Caco-2 (cell line): ENCODE measurements at regions not wholly inside any gene's neighbourhood (a gene's known extent, or its start where the extent isn't known, plus 50 kb on each side); places are given as distances from the start of the nearest gene placed in this dataset.

ENCODE experiments used
- BruUV-seq: library from RNA; stranded (reverse); fragments of 400-500 nt; replicated peaks from 2 replicates; lab custom pipeline; 2021; lab: Mats Ljungman, UMichigan
- CTCF ChIA-PET: fragments of 300-600 bp; sonication (Branson Sonifier 250); formaldehyde crosslinking; loops from one replicate; lab custom pipeline; 2022; ENCODE audit warnings: antibody characterized with exemption; lab: Charles Lee
- POLR2A ChIA-PET: fragments of 300-600 bp; sonication (Branson Sonifier 250); formaldehyde crosslinking; loops from one replicate; lab custom pipeline; 2022; ENCODE audit warnings: antibody characterized with exemption; lab: Charles Lee
- DNase-seq, 2 experiments: peaks; one replicate each; pipeline versions ENCODE4 v3.0.0 to v3.0.0-alpha.2; 2020 to 2022
- H3K27me3 ChIP-seq: replicated peaks from 2 replicates; pipeline ENCODE4 v1.6.0; 2011; ENCODE audit warnings: low read length; ENCODE audit not compliant: control insufficient read depth, insufficient read depth
- H3K36me3 ChIP-seq: 2 replicates; pipeline ENCODE4 v1.5.1; 2011; ENCODE audit warnings: low read length; ENCODE audit not compliant: control insufficient read depth, insufficient read depth
- H3K4me1 ChIP-seq: fragments of 250-450 bp; sonication (Bioruptor Pico); 2 replicates; pipeline ENCODE4 v1.5.1; 2020; ENCODE audit warnings: mild to moderate bottlenecking
- H3K4me3 ChIP-seq: 2 replicates; pipeline ENCODE4 v1.5.1; 2011; ENCODE audit warnings: low read depth, mild to moderate bottlenecking, control low read depth, low read length
- H3K9me3 ChIP-seq: fragments of 250-450 bp; sonication (Bioruptor Pico); 2 replicates; pipeline ENCODE4 v1.5.1; 2020; ENCODE audit warnings: mild to moderate bottlenecking, moderate library complexity
- H3K27ac Mint-ChIP-seq: one replicate; pipeline ENCODE4 v1.8.0; 2022; ENCODE audit warnings: mixed read lengths; ENCODE audit not compliant: unreplicated experiment
- H3K27me3 Mint-ChIP-seq: one replicate; pipeline ENCODE4 v1.8.0; 2022; ENCODE audit warnings: mixed read lengths; ENCODE audit not compliant: insufficient read depth, unreplicated experiment
- H3K36me3 Mint-ChIP-seq: one replicate; pipeline ENCODE4 v1.8.0; 2022; ENCODE audit warnings: mild to moderate bottlenecking, mixed read lengths; ENCODE audit not compliant: insufficient read depth, unreplicated experiment
- H3K4me1 Mint-ChIP-seq: one replicate; pipeline ENCODE4 v1.8.0; 2022; ENCODE audit warnings: low read depth, mixed read lengths; ENCODE audit not compliant: unreplicated experiment
- H3K4me3 Mint-ChIP-seq: one replicate; pipeline ENCODE4 v1.8.0; 2022; ENCODE audit warnings: mild to moderate bottlenecking, moderate library complexity, mixed read lengths; ENCODE audit not compliant: unreplicated experiment
- H3K9me3 Mint-ChIP-seq: one replicate; pipeline ENCODE4 v1.8.0; 2022; ENCODE audit warnings: mixed read lengths; ENCODE audit not compliant: unreplicated experiment
- CTCF ChIP-seq, 2 experiments: fragments of 200-600 bp in 1 of 2; IDR thresholded peaks; 1 replicate in 1 of 2; 2 replicates in 1 of 2; pipeline versions ENCODE4 v1.5.1 to v1.8.0; 2011 to 2022; ENCODE audit warnings: antibody characterized with exemption in 1 of 2, control low read depth in 1 of 2, inconsistent platforms in 1 of 2, low read depth in 1 of 2, low read length in 1 of 2, mild to moderate bottlenecking in 1 of 2, moderate library complexity in 1 of 2; ENCODE audit not compliant: insufficient read depth in 1 of 2, severe bottlenecking in 1 of 2, unreplicated experiment in 1 of 2
- intact Hi-C: fragments of 100-400 bp; cut with micrococcal nuclease; formaldehyde crosslinking; loops from one replicate; pipeline ENCODE4 v1.10.0; 2022; ENCODE audit not compliant: unreplicated experiment

- no peaks in the 10 kb centered on the region for H3K9me3 ChIP-seq
- H3K27ac Mint-ChIP-seq: peak overlapping the region; percentile 71
- no peaks in the 10 kb centered on the region for H3K9me3 Mint-ChIP-seq
- DNase-seq: no peak
- BruUV-seq: no TSS peak
- POLR2A ChIA-PET: no interaction called here
- H3K4me1 Mint-ChIP-seq: peaks cover 10% of the 10 kb centered on the region
- intact Hi-C loops: no loop called here
- H3K36me3 ChIP-seq: no peaks in the 10 kb centered on the region
- no peak overlapping the region for H3K4me3 Mint-ChIP-seq
- no peak for TF ChIP-seq CTCF (IDR thresholded peaks at IDR 0.05; ENCODE audit: insufficient read depth in 1 of 2, low read depth in 1 of 2, low read length in 1 of 2, severe bottlenecking in 1 of 2, unreplicated experiment in 1 of 2)
- no peak overlapping the region for H3K4me3 ChIP-seq
- no peaks in the 10 kb centered on the region for H3K27me3 Mint-ChIP-seq
- H3K27me3 ChIP-seq: no peaks in the 10 kb centered on the region
- CTCF ChIA-PET: no interaction called here
- no peaks in the 10 kb centered on the region for H3K36me3 Mint-ChIP-seq
- peaks cover 13% of the 10 kb centered on the region; the same call in 1 of the 2 replicates for H3K4me1 ChIP-seq
These were observed 105.3 kb upstream of the SLC45A1 start for GRCh38 chr1:8212580-8213031.

- no peaks in the 10 kb centered on the region for H3K36me3 ChIP-seq
- H3K4me3 ChIP-seq: no peak overlapping the region
- intact Hi-C loops: no loop called here
- H3K4me3 Mint-ChIP-seq: no peak overlapping the region
- peaks cover 13% of the 10 kb centered on the region; the same call in 1 of the 2 replicates for H3K4me1 ChIP-seq
- H3K9me3 ChIP-seq: no peaks in the 10 kb centered on the region
- H3K4me1 Mint-ChIP-seq: peaks cover 10% of the 10 kb centered on the region
- POLR2A ChIA-PET: no interaction called here
- DNase-seq: peak; percentile 43 to 70
- H3K27me3 Mint-ChIP-seq: no peaks in the 10 kb centered on the region
- H3K36me3 Mint-ChIP-seq: no peaks in the 10 kb centered on the region
- no TSS peak for BruUV-seq
- no peaks in the 10 kb centered on the region for H3K27me3 ChIP-seq
- CTCF ChIA-PET: no interaction called here
- no peaks in the 10 kb centered on the region for H3K9me3 Mint-ChIP-seq
- no peak for TF ChIP-seq CTCF (IDR thresholded peaks at IDR 0.05; ENCODE audit: insufficient read depth in 1 of 2, low read depth in 1 of 2, low read length in 1 of 2, severe bottlenecking in 1 of 2, unreplicated experiment in 1 of 2)
- H3K27ac Mint-ChIP-seq: peak overlapping the region; percentile 71
These were observed 105.9 kb upstream of the SLC45A1 start for GRCh38 chr1:8211883-8212579.

- DNase-seq: no peak
- H3K4me1 ChIP-seq: peaks cover 13% of the 10 kb centered on the region; the same call in 1 of the 2 replicates
- Mint-ChIP-seq H3K27me3 (no peaks in the 10 kb centered on the region), H3K27ac (peak overlapping the region; percentile 71), H3K4me3 (no peak overlapping the region), H3K9me3 (no peaks in the 10 kb centered on the region), H3K4me1 (peaks cover 14% of the 10 kb centered on the region), H3K36me3 (no peaks in the 10 kb centered on the region)
- no peak overlapping the region for H3K4me3 ChIP-seq
- no TSS peak for BruUV-seq
- intact Hi-C loops: no loop called here
- no peaks in the 10 kb centered on the region for H3K36me3 ChIP-seq
- CTCF ChIA-PET: no interaction called here
- no peaks in the 10 kb centered on the region for H3K9me3 ChIP-seq
- POLR2A ChIA-PET: no interaction called here
- TF ChIP-seq CTCF (IDR thresholded peaks at IDR 0.05; ENCODE audit: insufficient read depth in 1 of 2, low read depth in 1 of 2, low read length in 1 of 2, severe bottlenecking in 1 of 2, unreplicated experiment in 1 of 2): no peak
- no peaks in the 10 kb centered on the region for H3K27me3 ChIP-seq
These were observed 106.5 kb upstream of the SLC45A1 start for GRCh38 chr1:8211251-8211882.
